ENCODE measurements at regions not wholly inside any gene's neighbourhood (a gene's known extent, or its start where the extent isn't known, plus 50 kb on each side); places are given as distances from the start of the nearest gene placed in this dataset.

- TF ChIP-seq CTCF (IDR thresholded peaks at IDR 0.05) (no peak), POLR2AphosphoS5 (IDR thresholded peaks at IDR 0.05) (no peak)
Measured at GRCh38 chr4:188682321-188682720, 543.1 kb downstream of the TRIML1 start.
